Subcutaneous abdominal adipose tissue (tissue), 5 donors: ENCODE measurements at regions not wholly inside any gene's neighbourhood (a gene's known extent, or its start where the extent isn't known, plus 50 kb on each side); places are given as distances from the start of the nearest gene placed in this dataset.

Experiments used
- H3K27ac ChIP-seq: one replicate; pipeline ENCODE4 v1.7.0; 2013; ENCODE audit warnings: low read depth, mild to moderate bottlenecking, inconsistent platforms, low read length, moderate library complexity
- H3K27me3 ChIP-seq, 5 donors: one replicate each; pipeline ENCODE4 v1.7.0; 2013; ENCODE audit warnings: low read length in 5 of 5, inconsistent platforms in 1 of 5; ENCODE audit not compliant: control insufficient read depth in 5 of 5, insufficient read depth in 4 of 5
- H3K36me3 ChIP-seq, 5 donors: one replicate each; pipeline ENCODE4 v1.7.0; 2013; ENCODE audit warnings: low read length in 5 of 5; ENCODE audit not compliant: control insufficient read depth in 5 of 5, insufficient read depth in 5 of 5
- H3K4me1 ChIP-seq, 5 donors: one replicate each; pipeline ENCODE4 v1.7.0; 2013; ENCODE audit warnings: low read length in 5 of 5, mild to moderate bottlenecking in 3 of 5, moderate library complexity in 1 of 5; ENCODE audit not compliant: control insufficient read depth in 5 of 5, insufficient read depth in 5 of 5
- H3K4me3 ChIP-seq, 5 donors: one replicate each; pipeline ENCODE4 v1.7.0; 2013; ENCODE audit warnings: low read length in 5 of 5, low read depth in 1 of 5
- H3K9ac ChIP-seq, 5 donors: one replicate each; pipeline ENCODE4 v1.7.0; 2013; ENCODE audit warnings: low read length in 5 of 5, mild to moderate bottlenecking in 4 of 5, moderate library complexity in 3 of 5
- H3K9me3 ChIP-seq, 5 donors: one replicate each; pipeline ENCODE4 v1.7.0; 2013; ENCODE audit warnings: low read length in 5 of 5; ENCODE audit not compliant: control insufficient read depth in 5 of 5
- donor health status: healthy.
- donor health status: healthy.
- donor health status: healthy.
- donor health status: healthy.
- donor health status: healthy.

- H3K4me3 ChIP-seq: no peak overlapping the region
- no peak overlapping the region for H3K27ac ChIP-seq
- no peaks in the 10 kb centered on the region for H3K9me3 ChIP-seq
- H3K36me3 ChIP-seq: no peaks in the 10 kb centered on the region
- H3K9ac ChIP-seq: no peak overlapping the region
- H3K27me3 ChIP-seq: no peaks in the 10 kb centered on the region
- no peaks in the 10 kb centered on the region for H3K4me1 ChIP-seq
Observed at GRCh38 chr4:131081069-131081468, 1985.1 kb downstream of the C4orf33 start.

- Histone ChIP-seq H3K9me3 (no peaks in the 10 kb centered on the region), H3K4me1 (no peaks in the 10 kb centered on the region), H3K9ac (no peak overlapping the region), H3K27me3 (no peaks in the 10 kb centered on the region), H3K4me3 (no peak overlapping the region), H3K27ac (no peak overlapping the region), H3K36me3 (no peaks in the 10 kb centered on the region)
Observed at GRCh38 chr4:131084997-131085396, 1989.0 kb downstream of the C4orf33 start.

- Histone ChIP-seq H3K9ac (no peak overlapping the region), H3K4me1 (no peaks in the 10 kb centered on the region), H3K27me3 (no peaks in the 10 kb centered on the region), H3K9me3 (no peaks in the 10 kb centered on the region), H3K4me3 (no peak overlapping the region), H3K27ac (no peak overlapping the region), H3K36me3 (no peaks in the 10 kb centered on the region)
Observed at GRCh38 chr4:131091896-131092295, 1995.9 kb downstream of the C4orf33 start.

GRCh38 chr4:131093303-131093702 is 1997.4 kb downstream of the C4orf33 start:
- no peaks in the 10 kb centered on the region for H3K9me3 ChIP-seq
- H3K27ac ChIP-seq: no peak overlapping the region
- no peak overlapping the region for H3K9ac ChIP-seq
- H3K4me3 ChIP-seq: no peak overlapping the region
- H3K4me1 ChIP-seq: no peaks in the 10 kb centered on the region
- H3K27me3 ChIP-seq: no peaks in the 10 kb centered on the region
- H3K36me3 ChIP-seq: no peaks in the 10 kb centered on the region

- Histone ChIP-seq H3K4me3 (no peak overlapping the region), H3K9ac (no peak overlapping the region), H3K27ac (no peak overlapping the region), H3K36me3 (no peaks in the 10 kb centered on the region), H3K9me3 (peaks cover 0 to 11% (median 2%) of the 10 kb centered on the region in 5 donors), H3K4me1 (no peaks in the 10 kb centered on the region), H3K27me3 (no peaks in the 10 kb centered on the region)
Observed at GRCh38 chr4:131098976-131099375, 2003.0 kb downstream of the C4orf33 start.

GRCh38 chr4:131113273-131113672 is 2017.3 kb downstream of the C4orf33 start:
- no peak overlapping the region for H3K4me3 ChIP-seq

GRCh38 chr4:131113704-131114103 is 2017.8 kb downstream of the C4orf33 start:
- Histone ChIP-seq H3K27me3 (no peaks in the 10 kb centered on the region), H3K27ac (no peak overlapping the region), H3K4me3 (no peak overlapping the region), H3K4me1 (no peaks in the 10 kb centered on the region), H3K9me3 (no peaks in the 10 kb centered on the region), H3K36me3 (no peaks in the 10 kb centered on the region), H3K9ac (no peak overlapping the region)

More at GRCh38 chr4:131113273-131113672, 2017.3 kb downstream of the C4orf33 start:
- Histone ChIP-seq H3K9me3 (no peaks in the 10 kb centered on the region), H3K27ac (no peak overlapping the region), H3K4me1 (no peaks in the 10 kb centered on the region), H3K36me3 (no peaks in the 10 kb centered on the region), H3K9ac (no peak overlapping the region), H3K27me3 (no peaks in the 10 kb centered on the region)

GRCh38 chr4:131119661-131120060 is 2023.7 kb downstream of the C4orf33 start:
- H3K4me3 ChIP-seq: no peak overlapping the region
- no peaks in the 10 kb centered on the region for H3K27me3 ChIP-seq
- no peaks in the 10 kb centered on the region for H3K36me3 ChIP-seq
- H3K9me3 ChIP-seq: no peaks in the 10 kb centered on the region
- H3K4me1 ChIP-seq: no peaks in the 10 kb centered on the region
- no peak overlapping the region for H3K9ac ChIP-seq
- no peak overlapping the region for H3K27ac ChIP-seq

GRCh38 chr4:131137196-131137595 is 2011.9 kb upstream of the PCDH10 start:
- Histone ChIP-seq H3K9ac (no peak overlapping the region), H3K36me3 (no peaks in the 10 kb centered on the region), H3K27me3 (no peaks in the 10 kb centered on the region), H3K27ac (no peak overlapping the region), H3K4me3 (no peak overlapping the region), H3K4me1 (no peaks in the 10 kb centered on the region), H3K9me3 (peaks cover 0 to 3% (median 2%) of the 10 kb centered on the region in 5 donors)

GRCh38 chr4:131159261-131159660 is 1989.8 kb upstream of the PCDH10 start:
- Histone ChIP-seq H3K36me3 (no peaks in the 10 kb centered on the region), H3K9me3 (no peaks in the 10 kb centered on the region), H3K9ac (no peak overlapping the region), H3K4me1 (no peaks in the 10 kb centered on the region), H3K27me3 (no peaks in the 10 kb centered on the region), H3K27ac (no peak overlapping the region), H3K4me3 (no peak overlapping the region)

GRCh38 chr4:131192318-131192717 is 1956.8 kb upstream of the PCDH10 start:
- H3K9me3 ChIP-seq: peaks cover 0 to 7% (median 4%) of the 10 kb centered on the region in 5 donors
- no peaks in the 10 kb centered on the region for H3K4me1 ChIP-seq
- no peak overlapping the region for H3K27ac ChIP-seq
- no peak overlapping the region for H3K9ac ChIP-seq
- no peak overlapping the region for H3K4me3 ChIP-seq
- no peaks in the 10 kb centered on the region for H3K36me3 ChIP-seq
- no peaks in the 10 kb centered on the region for H3K27me3 ChIP-seq
